ENCODE measurements at regions not wholly inside any gene's neighbourhood (a gene's known extent, or its start where the extent isn't known, plus 50 kb on each side); places are given as distances from the start of the nearest gene placed in this dataset.

GRCh38 chr12:53803194-53803593, 51.4 kb upstream of the CISTR start:
- H3K4me1 ChIP-seq = no peaks in the 10 kb centered on the region; the same call in 1 of the 2 replicates
- no peak for DNase-seq
- H3K9me3 ChIP-seq (replicated peaks) = no peaks in the 10 kb centered on the region
- no peak overlapping the region for H3K27ac ChIP-seq
- H3K27me3 ChIP-seq = 0 out of 2 replicates have a peak, but pooled peaks cover 13% of the 10 kb centered on the region
- H3K36me3 ChIP-seq = no peaks in the 10 kb centered on the region
- H3K4me3 ChIP-seq = no peak overlapping the region

- H3K4me1 ChIP-seq = no peaks in the 10 kb centered on the region
- H3K36me3 ChIP-seq = no peaks in the 10 kb centered on the region
- H3K9me3 ChIP-seq (replicated peaks) = no peaks in the 10 kb centered on the region
- 0 out of 2 replicates have a peak, but pooled peaks cover 13% of the 10 kb centered on the region for H3K27me3 ChIP-seq
- H3K27ac ChIP-seq = no peak overlapping the region
- no peak for DNase-seq
- H3K4me3 ChIP-seq = no peak overlapping the region
Measured at GRCh38 chr12:53803703-53804102, 51.9 kb upstream of the CISTR start.

GRCh38 chr12:53804429-53804828, 52.6 kb upstream of the CISTR start:
- Histone ChIP-seq H3K4me1 (no peaks in the 10 kb centered on the region), H3K27me3 (0 out of 2 replicates have a peak, but pooled peaks cover 13% of the 10 kb centered on the region), H3K36me3 (no peaks in the 10 kb centered on the region), H3K27ac (no peak overlapping the region), H3K9me3 (replicated peaks) (no peaks in the 10 kb centered on the region), H3K4me3 (no peak overlapping the region)
- no peak for DNase-seq

GRCh38 chr12:53805067-53805466, 53.3 kb upstream of the CISTR start:
- H3K4me1 ChIP-seq = no peaks in the 10 kb centered on the region
- no peaks in the 10 kb centered on the region for H3K36me3 ChIP-seq
- no peaks in the 10 kb centered on the region for H3K9me3 ChIP-seq (replicated peaks)
- DNase-seq = no peak
- H3K27ac ChIP-seq = no peak overlapping the region
- H3K4me3 ChIP-seq = no peak overlapping the region
- 0 out of 2 replicates have a peak, but pooled peaks cover 13% of the 10 kb centered on the region for H3K27me3 ChIP-seq

- Histone ChIP-seq H3K9me3 (replicated peaks) (no peaks in the 10 kb centered on the region), H3K36me3 (no peaks in the 10 kb centered on the region), H3K4me3 (no peak overlapping the region), H3K27me3 (0 out of 2 replicates have a peak, but pooled peaks cover 13% of the 10 kb centered on the region), H3K4me1 (no peaks in the 10 kb centered on the region), H3K27ac (no peak overlapping the region)
- DNase-seq = no peak
Measured at GRCh38 chr12:53805791-53806190, 54.0 kb upstream of the CISTR start.

- H3K27ac ChIP-seq = no peak overlapping the region
- no peaks in the 10 kb centered on the region for H3K36me3 ChIP-seq
- H3K4me1 ChIP-seq = no peaks in the 10 kb centered on the region
- no peaks in the 10 kb centered on the region for H3K9me3 ChIP-seq (replicated peaks)
- H3K27me3 ChIP-seq = 0 out of 2 replicates have a peak, but pooled peaks cover 13% of the 10 kb centered on the region
- DNase-seq = no peak
- H3K4me3 ChIP-seq = no peak overlapping the region
Measured at GRCh38 chr12:53806721-53807120, 54.9 kb upstream of the CISTR start.

GRCh38 chr12:53807322-53807860, 55.6 kb upstream of the CISTR start:
- H3K27ac ChIP-seq = no peak overlapping the region
- H3K4me1 ChIP-seq = no peaks in the 10 kb centered on the region
- DNase-seq = no peak
- no peaks in the 10 kb centered on the region for H3K36me3 ChIP-seq
- H3K4me3 ChIP-seq = no peak overlapping the region
- H3K27me3 ChIP-seq = 0 out of 2 replicates have a peak, but pooled peaks cover 13% of the 10 kb centered on the region
- H3K9me3 ChIP-seq (replicated peaks) = no peaks in the 10 kb centered on the region

GRCh38 chr12:53808023-53808705, 56.4 kb upstream of the CISTR start:
- Histone ChIP-seq H3K4me1 (no peaks in the 10 kb centered on the region), H3K36me3 (no peaks in the 10 kb centered on the region), H3K27me3 (0 out of 2 replicates have a peak, but pooled peaks cover 13% of the 10 kb centered on the region), H3K27ac (no peak overlapping the region), H3K4me3 (no peak overlapping the region), H3K9me3 (replicated peaks) (no peaks in the 10 kb centered on the region)
- no peak for DNase-seq

- Histone ChIP-seq H3K4me1 (no peaks in the 10 kb centered on the region), H3K36me3 (no peaks in the 10 kb centered on the region), H3K27ac (no peak overlapping the region), H3K4me3 (no peak overlapping the region), H3K27me3 (0 out of 2 replicates have a peak, but pooled peaks cover 13% of the 10 kb centered on the region), H3K9me3 (replicated peaks) (no peaks in the 10 kb centered on the region)
- no peak for DNase-seq
Measured at GRCh38 chr12:53809005-53809404, 57.2 kb upstream of the CISTR start.

GRCh38 chr12:53810950-53811349, 59.2 kb upstream of the CISTR start:
- DNase-seq = no peak
- Histone ChIP-seq H3K9me3 (replicated peaks) (no peaks in the 10 kb centered on the region), H3K27me3 (0 out of 2 replicates have a peak, but pooled peaks cover 3% of the 10 kb centered on the region), H3K27ac (no peak overlapping the region), H3K36me3 (no peaks in the 10 kb centered on the region), H3K4me3 (no peak overlapping the region), H3K4me1 (no peaks in the 10 kb centered on the region)

- Histone ChIP-seq H3K27ac (no peak overlapping the region), H3K27me3 (0 out of 2 replicates have a peak, but pooled peaks cover 3% of the 10 kb centered on the region), H3K4me3 (no peak overlapping the region), H3K36me3 (no peaks in the 10 kb centered on the region), H3K4me1 (no peaks in the 10 kb centered on the region), H3K9me3 (replicated peaks) (no peaks in the 10 kb centered on the region)
- DNase-seq = no peak
Measured at GRCh38 chr12:53811606-53812005, 59.8 kb upstream of the CISTR start.

GRCh38 chr12:53816360-53817020, 64.7 kb upstream of the CISTR start:
- H3K36me3 ChIP-seq = no peaks in the 10 kb centered on the region
- H3K4me1 ChIP-seq = no peaks in the 10 kb centered on the region
- DNase-seq = no peak
- no peaks in the 10 kb centered on the region for H3K27me3 ChIP-seq
- no peak overlapping the region for H3K27ac ChIP-seq
- no peaks in the 10 kb centered on the region for H3K9me3 ChIP-seq (replicated peaks)
- no peak overlapping the region for H3K4me3 ChIP-seq

GRCh38 chr12:53817021-53817389, 65.2 kb upstream of the CISTR start:
- Histone ChIP-seq H3K27me3 (no peaks in the 10 kb centered on the region), H3K9me3 (replicated peaks) (no peaks in the 10 kb centered on the region), H3K4me1 (no peaks in the 10 kb centered on the region), H3K4me3 (no peak overlapping the region), H3K27ac (no peak overlapping the region), H3K36me3 (no peaks in the 10 kb centered on the region)
- no peak for DNase-seq

GRCh38 chr12:53820514-53821306, 68.9 kb upstream of the CISTR start:
- no peaks in the 10 kb centered on the region for H3K4me1 ChIP-seq
- H3K27me3 ChIP-seq = no peaks in the 10 kb centered on the region
- H3K27ac ChIP-seq = no peak overlapping the region
- no peaks in the 10 kb centered on the region for H3K9me3 ChIP-seq (replicated peaks)
- no peak overlapping the region for H3K4me3 ChIP-seq
- DNase-seq = peak in 1 of 2 experiments; percentile 4
- no peaks in the 10 kb centered on the region for H3K36me3 ChIP-seq
